NCI-H2196 (cell line): ENCODE measurements at regions not wholly inside any gene's neighbourhood (a gene's known extent, or its start where the extent isn't known, plus 50 kb on each side); places are given as distances from the start of the nearest gene placed in this dataset.

Source experiments
- DNase-seq: peaks from one replicate; lab custom pipeline; 2025; ENCODE audit not compliant: unreplicated experiment; lab: John Stamatoyannopoulos, UW

- no peak for DNase-seq
Measured at GRCh38 chr14:85409481-85410210, 120.3 kb upstream of the FLRT2 start.

GRCh38 chr14:85412756-85413155 is 117.2 kb upstream of the FLRT2 start:
- no peak for DNase-seq

GRCh38 chr14:85413836-85414526 is 116.0 kb upstream of the FLRT2 start:
- no peak for DNase-seq

GRCh38 chr14:85415015-85415712 is 114.8 kb upstream of the FLRT2 start:
- DNase-seq: no peak

GRCh38 chr14:85416771-85417170 is 113.2 kb upstream of the FLRT2 start:
- no peak for DNase-seq

GRCh38 chr14:85417396-85417795 is 112.5 kb upstream of the FLRT2 start:
- no peak for DNase-seq

- DNase-seq: no peak
Measured at GRCh38 chr14:85418721-85419120, 111.2 kb upstream of the FLRT2 start.

- DNase-seq: no peak
Measured at GRCh38 chr14:85420278-85420677, 109.7 kb upstream of the FLRT2 start.

- DNase-seq: no peak
Measured at GRCh38 chr14:85420707-85421106, 109.2 kb upstream of the FLRT2 start.

GRCh38 chr14:85421186-85421877 is 108.6 kb upstream of the FLRT2 start:
- DNase-seq: no peak

GRCh38 chr14:85423889-85424288 is 106.1 kb upstream of the FLRT2 start:
- no peak for DNase-seq

- DNase-seq: no peak
Measured at GRCh38 chr14:85425507-85425906, 104.4 kb upstream of the FLRT2 start.

GRCh38 chr14:85426068-85426935 is 103.6 kb upstream of the FLRT2 start:
- DNase-seq: no peak

GRCh38 chr14:85428926-85429325 is 101.0 kb upstream of the FLRT2 start:
- no peak for DNase-seq

- no peak for DNase-seq
Measured at GRCh38 chr14:85437148-85437547, 92.8 kb upstream of the FLRT2 start.

- no peak for DNase-seq
Measured at GRCh38 chr14:85438001-85438400, 91.9 kb upstream of the FLRT2 start.

GRCh38 chr14:85438481-85438942 is 91.4 kb upstream of the FLRT2 start:
- DNase-seq: no peak

- no peak for DNase-seq
Measured at GRCh38 chr14:85439696-85440328, 90.1 kb upstream of the FLRT2 start.

GRCh38 chr14:85441909-85442643 is 87.9 kb upstream of the FLRT2 start:
- no peak for DNase-seq
